RWPE1 (cell line): ENCODE measurements at regions not wholly inside any gene's neighbourhood (a gene's known extent, or its start where the extent isn't known, plus 50 kb on each side); places are given as distances from the start of the nearest gene placed in this dataset.

ENCODE experiments used
- CTCF ChIA-PET: fragments of 350-600 bp; sonication (Branson Sonifier 250); formaldehyde crosslinking; extraction: SDS; loops from one replicate; lab custom pipeline; 2021; lab: Yijun Ruan, JAX
- POLR2A ChIA-PET: fragments of 400-600 bp; formaldehyde crosslinking; extraction: SDS; loops from one replicate; lab custom pipeline; 2020; ENCODE audit warnings: antibody characterized with exemption; ENCODE audit not compliant: low non-redundant PET; lab: Yijun Ruan, JAX
- DNase-seq: peaks from one replicate; pipeline ENCODE4 v3.0.0; 2012; ENCODE audit warnings: low spot score
- H3K27ac ChIP-seq: fragments of 450-650 bp; 2 replicates; pipeline ENCODE4 v1.5.1; 2017
- CTCF ChIP-seq: fragments of 450-650 bp; conservative IDR thresholded peaks from 2 replicates; pipeline ENCODE4 v1.5.1; 2017; ENCODE audit warnings: low read depth, mild to moderate bottlenecking

GRCh38 chr12:13455778-13456144 lies 259.2 kb downstream of the EMP1 start:
- CTCF ChIA-PET, result no interaction called here
- H3K27ac ChIP-seq, result no peak overlapping the region
- POLR2A ChIA-PET, result no interaction called here
- DNase-seq, result no peak
- no peak for TF ChIP-seq CTCF

- no peak for DNase-seq
- ChIA-PET POLR2A (no interaction called here), CTCF (no interaction called here)
- no peak for TF ChIP-seq CTCF
- H3K27ac ChIP-seq, result no peak overlapping the region
Measured at GRCh38 chr12:13454991-13455777, 258.7 kb downstream of the EMP1 start.

GRCh38 chr12:13452955-13453570 lies 256.5 kb downstream of the EMP1 start:
- ChIA-PET POLR2A (no interaction called here), CTCF (no interaction called here)
- TF ChIP-seq CTCF, result no peak

GRCh38 chr12:13451776-13452175 lies 255.2 kb downstream of the EMP1 start:
- TF ChIP-seq CTCF, result no peak
- CTCF ChIA-PET, result no interaction called here
- no peak overlapping the region for H3K27ac ChIP-seq
- DNase-seq, result no peak
- POLR2A ChIA-PET, result no interaction called here

More at GRCh38 chr12:13452955-13453570, 256.5 kb downstream of the EMP1 start:
- DNase-seq, result no peak
- no peak overlapping the region for H3K27ac ChIP-seq

GRCh38 chr12:13450231-13451080 lies 253.9 kb downstream of the EMP1 start:
- DNase-seq, result no peak
- TF ChIP-seq CTCF, result no peak
- ChIA-PET CTCF (no interaction called here), POLR2A (no interaction called here)
- H3K27ac ChIP-seq, result no peak overlapping the region

GRCh38 chr12:13444076-13444475 lies 247.6 kb downstream of the EMP1 start:
- DNase-seq, result no peak
- CTCF ChIA-PET, result interaction anchor here (0.7 kb wide), 1 partner anchor 11 kb away, joined by 4 read pairs; no protein-coding TSS in a partner anchor
- no peak overlapping the region for H3K27ac ChIP-seq
- POLR2A ChIA-PET, result no interaction called here
- no peak for TF ChIP-seq CTCF
